RWPE1 (cell line): ENCODE measurements at regions not wholly inside any gene's neighbourhood (a gene's known extent, or its start where the extent isn't known, plus 50 kb on each side); places are given as distances from the start of the nearest gene placed in this dataset.

ENCODE experiments used
- CTCF ChIA-PET: fragments of 350-600 bp; sonication (Branson Sonifier 250); formaldehyde crosslinking; extraction: SDS; loops from one replicate; lab custom pipeline; 2021; lab: Yijun Ruan, JAX
- POLR2A ChIA-PET: fragments of 400-600 bp; formaldehyde crosslinking; extraction: SDS; loops from one replicate; lab custom pipeline; 2020; ENCODE audit warnings: antibody characterized with exemption; ENCODE audit not compliant: low non-redundant PET; lab: Yijun Ruan, JAX
- DNase-seq: peaks from one replicate; pipeline ENCODE4 v3.0.0; 2012; ENCODE audit warnings: low spot score
- H3K27ac ChIP-seq: fragments of 450-650 bp; 2 replicates; pipeline ENCODE4 v1.5.1; 2017
- TF ChIP-seq, protein P1 (sequence below): fragments of 450-650 bp; conservative IDR thresholded peaks from 2 replicates; pipeline ENCODE4 v1.5.1; 2017; ENCODE audit warnings: low read depth, mild to moderate bottlenecking

DNA sequence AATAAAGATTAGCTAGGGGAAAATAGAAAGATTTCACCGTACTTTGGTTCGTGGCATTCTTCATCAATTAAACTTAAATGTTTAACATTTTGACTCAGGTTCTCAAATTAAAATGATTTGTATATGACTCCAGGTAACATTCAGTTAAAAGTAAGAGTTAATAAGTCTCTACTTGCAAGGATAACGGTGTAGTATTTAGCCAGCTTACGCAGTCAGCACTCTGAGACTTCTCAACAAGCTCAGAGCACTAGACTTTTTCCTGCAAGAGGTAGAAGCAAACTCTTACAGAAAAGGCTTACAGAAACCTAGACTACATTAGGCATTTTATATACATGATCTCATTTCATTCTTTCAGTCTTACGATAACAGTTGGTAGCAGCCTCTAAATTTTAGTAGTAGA lies 96.4 kb upstream of the PPARGC1A start:
- POLR2A ChIA-PET: no interaction called here
- TF ChIP-seq, protein P1, sequence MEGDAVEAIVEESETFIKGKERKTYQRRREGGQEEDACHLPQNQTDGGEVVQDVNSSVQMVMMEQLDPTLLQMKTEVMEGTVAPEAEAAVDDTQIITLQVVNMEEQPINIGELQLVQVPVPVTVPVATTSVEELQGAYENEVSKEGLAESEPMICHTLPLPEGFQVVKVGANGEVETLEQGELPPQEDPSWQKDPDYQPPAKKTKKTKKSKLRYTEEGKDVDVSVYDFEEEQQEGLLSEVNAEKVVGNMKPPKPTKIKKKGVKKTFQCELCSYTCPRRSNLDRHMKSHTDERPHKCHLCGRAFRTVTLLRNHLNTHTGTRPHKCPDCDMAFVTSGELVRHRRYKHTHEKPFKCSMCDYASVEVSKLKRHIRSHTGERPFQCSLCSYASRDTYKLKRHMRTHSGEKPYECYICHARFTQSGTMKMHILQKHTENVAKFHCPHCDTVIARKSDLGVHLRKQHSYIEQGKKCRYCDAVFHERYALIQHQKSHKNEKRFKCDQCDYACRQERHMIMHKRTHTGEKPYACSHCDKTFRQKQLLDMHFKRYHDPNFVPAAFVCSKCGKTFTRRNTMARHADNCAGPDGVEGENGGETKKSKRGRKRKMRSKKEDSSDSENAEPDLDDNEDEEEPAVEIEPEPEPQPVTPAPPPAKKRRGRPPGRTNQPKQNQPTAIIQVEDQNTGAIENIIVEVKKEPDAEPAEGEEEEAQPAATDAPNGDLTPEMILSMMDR: no peak
- CTCF ChIA-PET: interaction anchor here (0.6 kb wide), 1 partner anchor 129 kb away, joined by 4 read pairs; no protein-coding TSS in a partner anchor
- no peak for DNase-seq
- no peak overlapping the region for H3K27ac ChIP-seq

DNA sequence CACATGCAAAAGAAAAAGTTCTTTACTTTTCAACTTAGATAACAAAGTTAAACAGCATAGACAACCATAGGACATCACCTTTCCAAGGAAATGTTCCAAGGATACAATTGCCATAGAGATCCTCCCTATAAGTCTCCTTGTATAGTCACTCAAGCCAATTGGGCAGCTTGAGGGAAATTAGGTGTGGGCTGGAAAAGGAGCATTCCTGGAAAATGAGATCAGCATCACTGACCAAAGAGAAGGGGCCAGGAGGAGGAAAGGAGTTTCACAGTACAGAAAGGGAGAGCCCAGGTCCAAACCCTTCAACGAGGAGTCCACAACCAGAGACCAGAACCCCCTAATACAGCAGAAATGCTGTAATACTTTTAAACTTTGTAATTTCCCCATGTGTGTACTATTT lies 91.5 kb upstream of the PPARGC1A start:
- ChIA-PET POLR2A (no interaction called here), CTCF (no interaction called here)
- no peak for DNase-seq
- H3K27ac ChIP-seq: no peak overlapping the region
- TF ChIP-seq, protein P1: no peak

DNA sequence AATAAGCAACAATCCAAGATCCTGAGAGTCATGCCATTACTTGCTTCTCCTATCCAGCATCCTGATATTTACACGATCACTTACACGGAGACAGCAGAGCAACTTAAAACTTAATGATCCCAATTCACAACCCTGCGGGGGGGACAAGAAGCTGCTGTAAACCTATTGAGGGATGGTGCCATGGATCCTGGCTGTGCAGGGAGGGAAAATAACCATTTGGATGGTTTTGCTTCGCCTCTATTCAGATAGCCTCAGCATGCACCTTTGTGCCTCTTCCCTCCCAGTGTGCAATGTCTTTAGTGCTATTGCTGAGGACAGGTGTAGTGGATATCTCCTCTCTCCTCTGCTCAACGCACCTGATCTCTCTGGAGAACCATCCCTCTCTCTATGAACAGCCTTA lies 89.7 kb upstream of the PPARGC1A start:
- TF ChIP-seq, protein P1: no peak
- H3K27ac ChIP-seq: no peak overlapping the region
- CTCF ChIA-PET: no interaction called here
- no peak for DNase-seq
- POLR2A ChIA-PET: no interaction called here

DNA sequence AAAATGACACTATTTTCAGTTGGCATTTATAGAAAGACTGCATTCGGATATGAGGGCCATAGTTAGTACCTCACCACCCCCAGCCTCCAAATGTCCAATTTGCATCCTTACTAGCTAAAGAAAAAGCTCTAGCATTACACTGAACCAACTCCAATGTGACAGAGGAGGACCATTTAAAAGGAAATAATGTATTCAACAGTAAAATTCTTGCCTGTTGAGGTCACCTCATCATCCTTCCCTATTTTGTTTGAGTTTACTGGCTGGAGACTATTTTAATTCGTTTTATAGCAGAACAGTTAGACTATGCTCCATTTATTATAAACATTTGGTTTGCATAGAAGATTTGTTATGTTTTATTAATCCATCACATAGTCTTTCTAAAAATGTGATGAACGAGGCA lies 88.2 kb upstream of the PPARGC1A start:
- no peak overlapping the region for H3K27ac ChIP-seq
- ChIA-PET POLR2A (no interaction called here), CTCF (interaction anchor here (0.6 kb wide), 1 partner anchor 22 kb away, joined by 3 read pairs; no protein-coding TSS in a partner anchor)
- TF ChIP-seq, protein P1: no peak
- no peak for DNase-seq

DNA sequence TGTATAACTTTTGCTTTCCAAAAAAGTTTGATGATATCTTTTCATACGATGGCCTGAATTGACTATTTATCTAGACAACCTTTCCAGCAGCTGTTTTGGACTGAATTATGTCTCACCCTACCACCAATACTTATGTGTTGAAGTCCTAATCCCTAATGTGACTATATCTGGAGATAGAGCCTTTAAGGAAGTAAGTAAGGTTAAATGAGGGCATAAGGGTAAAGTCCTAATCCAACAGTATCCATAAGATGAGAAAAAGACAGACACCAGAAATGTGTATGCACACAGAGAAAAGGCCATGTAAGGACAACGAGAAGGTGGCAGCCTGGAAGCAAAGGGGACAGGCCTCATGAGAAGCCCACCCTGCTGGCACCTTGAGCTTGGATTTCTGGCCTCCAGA lies 86.6 kb upstream of the PPARGC1A start:
- ChIA-PET CTCF (no interaction called here), POLR2A (no interaction called here)
- H3K27ac ChIP-seq: no peak overlapping the region
- no peak for DNase-seq
- TF ChIP-seq, protein P1: no peak

DNA sequence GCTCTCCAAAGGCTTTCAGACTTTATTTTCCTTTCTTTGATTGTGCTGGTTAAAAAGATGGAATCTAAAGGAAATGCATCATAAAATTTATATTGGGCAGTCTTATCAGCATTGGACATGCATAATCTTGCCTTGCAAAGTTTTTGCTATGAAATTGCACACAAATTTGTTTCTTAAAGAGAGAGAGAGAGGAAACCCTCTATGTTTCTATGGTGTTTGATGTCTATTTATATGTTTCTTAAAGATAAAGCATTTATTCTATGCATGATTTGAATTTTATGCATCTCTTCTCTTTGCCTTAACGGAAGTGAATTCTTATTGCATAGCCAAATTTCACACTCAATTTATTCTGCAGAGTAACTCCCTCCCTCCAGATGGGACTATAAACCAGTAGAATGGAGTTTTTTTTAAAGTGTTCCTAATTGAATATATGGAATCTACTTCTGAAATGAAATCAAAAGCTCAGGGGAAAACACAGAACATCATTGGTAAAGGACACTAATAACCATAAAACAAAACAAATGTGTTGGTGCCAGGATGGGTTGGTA lies 83.5 kb upstream of the PPARGC1A start:
- no peak for DNase-seq
- POLR2A ChIA-PET: no interaction called here
- CTCF ChIA-PET: no interaction called here
- TF ChIP-seq, protein P1: no peak
- H3K27ac ChIP-seq: no peak overlapping the region
